Mesendoderm (in vitro differentiated cells): ENCODE measurements at regions not wholly inside any gene's neighbourhood (a gene's known extent, or its start where the extent isn't known, plus 50 kb on each side); places are given as distances from the start of the nearest gene placed in this dataset.
A peak's percentile ranks its signal among the peaks of the same experiment; 100 is the strongest.

Experiments used
- DNase-seq: peaks from one replicate; pipeline ENCODE4 v3.0.0; 2013
- H2AK5ac ChIP-seq: 2 replicates; pipeline ENCODE4 v1.6.1; 2013; ENCODE audit warnings: low read length, inconsistent platforms
- H2BK120ac ChIP-seq: 2 replicates; pipeline ENCODE4 v1.6.1; 2013; ENCODE audit warnings: low read depth, mild to moderate bottlenecking, low read length, moderate library complexity, mixed read lengths
- H2BK15ac ChIP-seq: replicated peaks from 2 replicates; pipeline ENCODE4 v1.6.1; 2013; ENCODE audit warnings: low read depth, mild to moderate bottlenecking, moderate library complexity
- H2BK5ac ChIP-seq: 2 replicates; pipeline ENCODE4 v1.6.1; 2013; ENCODE audit warnings: low read length, inconsistent platforms
- H3K18ac ChIP-seq: 2 replicates; pipeline ENCODE4 v1.6.1; 2013; ENCODE audit warnings: mild to moderate bottlenecking, low read length, mixed read lengths
- H3K23ac ChIP-seq: one replicate; pipeline ENCODE4 v1.6.1; 2013; ENCODE audit warnings: low read length
- H3K27ac ChIP-seq: 2 replicates; pipeline ENCODE4 v1.5.1; 2013; ENCODE audit warnings: low read depth, mild to moderate bottlenecking, inconsistent platforms, low read length, moderate library complexity
- H3K27me3 ChIP-seq: 2 replicates; pipeline ENCODE4 v1.6.1; 2013; ENCODE audit warnings: low read length, control low read depth, mild to moderate bottlenecking, inconsistent platforms; ENCODE audit not compliant: insufficient read depth, poor library complexity
- H3K36me3 ChIP-seq: 2 replicates; pipeline ENCODE4 v1.6.1; 2013; ENCODE audit warnings: low read length, inconsistent platforms; ENCODE audit not compliant: control insufficient read depth, insufficient read depth
- H3K4ac ChIP-seq: one replicate; pipeline ENCODE4 v1.6.1; 2013; ENCODE audit warnings: low read depth, mild to moderate bottlenecking, low read length, moderate library complexity
- H3K4me1 ChIP-seq: 2 replicates; pipeline ENCODE4 v1.6.1; 2013; ENCODE audit warnings: low read depth, low read length, inconsistent platforms; ENCODE audit not compliant: control insufficient read depth
- H3K4me2 ChIP-seq: 2 replicates; pipeline ENCODE4 v1.6.1; 2013; ENCODE audit warnings: low read length
- H3K4me3 ChIP-seq: 2 replicates; pipeline ENCODE4 v1.5.1; 2013; ENCODE audit warnings: mild to moderate bottlenecking, low read length
- H3K56ac ChIP-seq: one replicate; pipeline ENCODE4 v1.6.1; 2013; ENCODE audit warnings: low read length
- H3K79me1 ChIP-seq: 2 replicates; pipeline ENCODE4 v1.6.1; 2013; ENCODE audit warnings: low read length, inconsistent platforms
- H3K79me2 ChIP-seq: 2 replicates; pipeline ENCODE4 v1.6.1; 2013; ENCODE audit warnings: mild to moderate bottlenecking, low read length; ENCODE audit not compliant: control insufficient read depth, insufficient read depth
- H3K9ac ChIP-seq: 2 replicates; pipeline ENCODE4 v1.6.1; 2013; ENCODE audit warnings: low read length, inconsistent platforms
- H4K5ac ChIP-seq: one replicate; pipeline ENCODE4 v1.6.1; 2013; ENCODE audit warnings: low read length
- H4K8ac ChIP-seq: one replicate; pipeline ENCODE4 v1.6.1; 2013; ENCODE audit warnings: low read depth, mild to moderate bottlenecking, control low read depth, low read length, moderate library complexity
- WGBS: extraction: QIAGEN DNeasy Blood & Tissue Kit; methylation state at CpG from one replicate; pipeline ENCODE4 v1.1.7; 2013; ENCODE audit warnings: low lambda C conversion rate, missing lambda C conversion rate; ENCODE audit not compliant: insufficient coverage; ENCODE audit errors: extremely low coverage; 5-methylcytosine and 5-hydroxymethylcytosine counted together

- Histone ChIP-seq H3K56ac (no peak overlapping the region), H3K27ac (no peak overlapping the region), H3K36me3 (no peaks in the 10 kb centered on the region), H3K23ac (no peak overlapping the region), H4K5ac (no peak overlapping the region), H2BK120ac (no peak overlapping the region), H3K4me2 (no peak overlapping the region), H2AK5ac (no peak overlapping the region), H3K4me3 (no peak overlapping the region), H2BK15ac (no peak overlapping the region), H3K18ac (no peak overlapping the region), H3K4ac (no peak overlapping the region), H2BK5ac (no peak overlapping the region), H3K79me2 (no peaks in the 10 kb centered on the region), H3K4me1 (no peaks in the 10 kb centered on the region), H3K9ac (no peak overlapping the region), H3K79me1 (no peaks in the 10 kb centered on the region), H3K27me3 (no peaks in the 10 kb centered on the region), H4K8ac (no peak overlapping the region)
- WGBS: no CpG with 5 or more reads among the region's 3 CpGs
- DNase-seq: peak; percentile 61
Measured at GRCh38 chr2:188734691-188735090, 239.5 kb upstream of the COL3A1 start.

GRCh38 chr2:188746727-188747126 is 227.4 kb upstream of the COL3A1 start:
- Histone ChIP-seq H3K4me3 (no peak overlapping the region), H2AK5ac (no peak overlapping the region), H2BK15ac (no peak overlapping the region), H3K36me3 (no peaks in the 10 kb centered on the region), H3K27ac (no peak overlapping the region), H3K79me1 (no peaks in the 10 kb centered on the region), H3K27me3 (no peaks in the 10 kb centered on the region), H3K18ac (no peak overlapping the region), H3K9ac (no peak overlapping the region), H2BK120ac (no peak overlapping the region), H3K4me1 (no peaks in the 10 kb centered on the region), H4K8ac (no peak overlapping the region), H3K23ac (no peak overlapping the region), H3K4ac (no peak overlapping the region), H3K79me2 (no peaks in the 10 kb centered on the region), H4K5ac (no peak overlapping the region), H3K56ac (no peak overlapping the region), H2BK5ac (no peak overlapping the region), H3K4me2 (no peak overlapping the region)
- no peak for DNase-seq

- Histone ChIP-seq H3K4me3 (no peak overlapping the region), H3K4me2 (no peak overlapping the region), H2BK5ac (no peak overlapping the region), H3K9ac (no peak overlapping the region), H3K79me1 (no peaks in the 10 kb centered on the region), H3K79me2 (no peaks in the 10 kb centered on the region), H3K27ac (no peak overlapping the region), H4K5ac (no peak overlapping the region), H3K4me1 (no peaks in the 10 kb centered on the region), H3K36me3 (no peaks in the 10 kb centered on the region), H2BK15ac (no peak overlapping the region), H2BK120ac (no peak overlapping the region), H3K23ac (no peak overlapping the region), H3K27me3 (no peaks in the 10 kb centered on the region), H4K8ac (no peak overlapping the region), H3K56ac (no peak overlapping the region), H3K18ac (no peak overlapping the region), H3K4ac (no peak overlapping the region), H2AK5ac (no peak overlapping the region)
- no CpG with 5 or more reads among the region's 2 CpGs for WGBS
- DNase-seq: no peak
Measured at GRCh38 chr2:188751816-188752215, 222.4 kb upstream of the COL3A1 start.

- H3K79me1 ChIP-seq: no peaks in the 10 kb centered on the region
- no peak overlapping the region for H4K8ac ChIP-seq
- H2AK5ac ChIP-seq: no peak overlapping the region
- no peaks in the 10 kb centered on the region for H3K4me1 ChIP-seq
- no peak for DNase-seq
- WGBS: no CpG with 5 or more reads among the region's 1 CpG
- H2BK120ac ChIP-seq: no peak overlapping the region
- no peaks in the 10 kb centered on the region for H3K79me2 ChIP-seq
- no peak overlapping the region for H2BK5ac ChIP-seq
- H3K27me3 ChIP-seq: no peaks in the 10 kb centered on the region
- H3K4me2 ChIP-seq: no peak overlapping the region
- H3K36me3 ChIP-seq: no peaks in the 10 kb centered on the region
- no peak overlapping the region for H4K5ac ChIP-seq
- no peak overlapping the region for H3K23ac ChIP-seq
- no peak overlapping the region for H3K27ac ChIP-seq
- no peak overlapping the region for H3K4me3 ChIP-seq
- no peak overlapping the region for H3K9ac ChIP-seq
- H3K56ac ChIP-seq: no peak overlapping the region
- H3K4ac ChIP-seq: no peak overlapping the region
- no peak overlapping the region for H2BK15ac ChIP-seq
- no peak overlapping the region for H3K18ac ChIP-seq
Measured at GRCh38 chr2:188752311-188752710, 221.9 kb upstream of the COL3A1 start.

- Histone ChIP-seq H3K27ac (no peak overlapping the region), H4K8ac (no peak overlapping the region), H4K5ac (no peak overlapping the region), H3K9ac (no peak overlapping the region), H3K4ac (no peak overlapping the region), H2BK120ac (no peak overlapping the region), H3K4me3 (no peak overlapping the region), H3K79me2 (no peaks in the 10 kb centered on the region), H2BK5ac (no peak overlapping the region), H3K4me2 (no peak overlapping the region), H3K18ac (no peak overlapping the region), H3K56ac (no peak overlapping the region), H3K23ac (no peak overlapping the region), H2BK15ac (no peak overlapping the region), H3K79me1 (no peaks in the 10 kb centered on the region), H3K4me1 (no peaks in the 10 kb centered on the region), H3K36me3 (no peaks in the 10 kb centered on the region), H3K27me3 (no peaks in the 10 kb centered on the region), H2AK5ac (no peak overlapping the region)
- no peak for DNase-seq
- no CpG with 5 or more reads among the region's 2 CpGs for WGBS
Measured at GRCh38 chr2:188762151-188762550, 212.0 kb upstream of the COL3A1 start.

GRCh38 chr2:188765522-188766470 is 208.4 kb upstream of the COL3A1 start:
- Histone ChIP-seq H2BK5ac (no peak overlapping the region), H3K4me3 (no peak overlapping the region), H2AK5ac (no peak overlapping the region), H3K4me2 (no peak overlapping the region), H3K18ac (no peak overlapping the region), H4K5ac (no peak overlapping the region), H3K4ac (no peak overlapping the region), H3K79me1 (no peaks in the 10 kb centered on the region), H3K9ac (no peak overlapping the region), H3K79me2 (no peaks in the 10 kb centered on the region), H3K27me3 (no peaks in the 10 kb centered on the region), H3K4me1 (no peaks in the 10 kb centered on the region), H3K36me3 (no peaks in the 10 kb centered on the region), H2BK15ac (no peak overlapping the region), H2BK120ac (no peak overlapping the region), H3K27ac (no peak overlapping the region), H3K56ac (no peak overlapping the region), H3K23ac (no peak overlapping the region), H4K8ac (no peak overlapping the region)
- peak; percentile 50 for DNase-seq
- WGBS: no CpG with 5 or more reads among the region's 3 CpGs
